ENCODE measurements at regions not wholly inside any gene's neighbourhood (a gene's known extent, or its start where the extent isn't known, plus 50 kb on each side); places are given as distances from the start of the nearest gene placed in this dataset.

- Histone ChIP-seq H3K27ac (no peak overlapping the region), H3K36me3 (no peaks in the 10 kb centered on the region), H3K4me3 (no peak overlapping the region), H3K9me3 (no peaks in the 10 kb centered on the region), H3K4me1 (peaks cover 0 to 2% (median 0%) of the 10 kb centered on the region in 4 donors), H3K27me3 (no peaks in the 10 kb centered on the region)
- no peak for DNase-seq
- intact Hi-C loops (cut with DNase I) = no loop called here
- TF ChIP-seq EP300 (IDR thresholded peaks at IDR 0.05) (no peak), CTCF (IDR thresholded peaks at IDR 0.05) (no peak), POLR2A (IDR thresholded peaks at IDR 0.05) (no peak), POLR2AphosphoS5 (IDR thresholded peaks at IDR 0.05) (no peak)
- WGBS, 2 donors = 90 to 95% methylated on average over 3 of the region's 3 CpGs
These were observed 70.6 kb upstream of the GLIS3 start for GRCh38 chr9:4370501-4370900.

- H3K4me1 ChIP-seq = no peaks in the 10 kb centered on the region
- WGBS, 2 donors = 58 to 74% methylated on average over 12 of the region's 12 CpGs
- H3K4me3 ChIP-seq = no peak overlapping the region
- peak overlapping the region in 1 of 4 donors; percentile 43 for H3K27ac ChIP-seq
- no peaks in the 10 kb centered on the region for H3K9me3 ChIP-seq
- no peaks in the 10 kb centered on the region for H3K27me3 ChIP-seq
- H3K36me3 ChIP-seq = no peaks in the 10 kb centered on the region
- peak; percentile 66 for DNase-seq
- intact Hi-C loops (cut with DNase I) = loop anchor here (2.0 kb wide), 1 partner anchor 634 kb away; no protein-coding TSS in a partner anchor
- TF ChIP-seq CTCF (IDR thresholded peaks at IDR 0.05) = peak; percentile 19 to 50 (median 44)
- TF ChIP-seq EP300 (IDR thresholded peaks at IDR 0.05) = no peak
- no peak for TF ChIP-seq POLR2A (IDR thresholded peaks at IDR 0.05)
- no peak for TF ChIP-seq POLR2AphosphoS5 (IDR thresholded peaks at IDR 0.05)
These were observed 66.9 kb upstream of the GLIS3 start for GRCh38 chr9:4366591-4367330.

- WGBS, 2 donors = 81 to 88% methylated on average over 4 of the region's 4 CpGs
- H3K36me3 ChIP-seq = no peaks in the 10 kb centered on the region
- no peak for DNase-seq
- TF ChIP-seq POLR2AphosphoS5 (IDR thresholded peaks at IDR 0.05) (no peak), CTCF (IDR thresholded peaks at IDR 0.05) (no peak), EP300 (IDR thresholded peaks at IDR 0.05) (no peak), POLR2A (IDR thresholded peaks at IDR 0.05) (no peak)
- H3K27me3 ChIP-seq = no peaks in the 10 kb centered on the region
- H3K27ac ChIP-seq = no peak overlapping the region
- no peaks in the 10 kb centered on the region for H3K9me3 ChIP-seq
- H3K4me3 ChIP-seq = no peak overlapping the region
- H3K4me1 ChIP-seq = no peaks in the 10 kb centered on the region
- intact Hi-C loops (cut with DNase I) = no loop called here
These were observed 65.2 kb upstream of the GLIS3 start for GRCh38 chr9:4365055-4365454.

- Histone ChIP-seq H3K4me3 (no peak overlapping the region), H3K27ac (no peak overlapping the region), H3K27me3 (no peaks in the 10 kb centered on the region), H3K9me3 (no peaks in the 10 kb centered on the region), H3K36me3 (no peaks in the 10 kb centered on the region), H3K4me1 (no peaks in the 10 kb centered on the region)
- TF ChIP-seq EP300 (IDR thresholded peaks at IDR 0.05) = no peak
- no peak for TF ChIP-seq POLR2A (IDR thresholded peaks at IDR 0.05)
- TF ChIP-seq POLR2AphosphoS5 (IDR thresholded peaks at IDR 0.05) = no peak
- no peak for TF ChIP-seq CTCF (IDR thresholded peaks at IDR 0.05)
- intact Hi-C loops (cut with DNase I) = no loop called here
- DNase-seq = no peak
- 90 to 92% methylated on average over 4 of the region's 4 CpGs for WGBS, 2 donors
These were observed 62.4 kb upstream of the GLIS3 start for GRCh38 chr9:4362281-4362680.

GRCh38 chr9:4359016-4359415 lies 59.1 kb upstream of the GLIS3 start:
- Histone ChIP-seq H3K9me3 (no peaks in the 10 kb centered on the region), H3K4me1 (no peaks in the 10 kb centered on the region), H3K27me3 (no peaks in the 10 kb centered on the region), H3K4me3 (no peak overlapping the region), H3K27ac (no peak overlapping the region), H3K36me3 (no peaks in the 10 kb centered on the region)
- DNase-seq = no peak
- 88 to 91% methylated on average over 8 of the region's 8 CpGs for WGBS, 2 donors
- intact Hi-C loops (cut with DNase I) = no loop called here
- no peak for TF ChIP-seq POLR2AphosphoS5 (IDR thresholded peaks at IDR 0.05)
- no peak for TF ChIP-seq EP300 (IDR thresholded peaks at IDR 0.05)
- TF ChIP-seq POLR2A (IDR thresholded peaks at IDR 0.05) = no peak
- no peak for TF ChIP-seq CTCF (IDR thresholded peaks at IDR 0.05)
